ENCODE measurements at regions not wholly inside any gene's neighbourhood (a gene's known extent, or its start where the extent isn't known, plus 50 kb on each side); places are given as distances from the start of the nearest gene placed in this dataset.

DNA sequence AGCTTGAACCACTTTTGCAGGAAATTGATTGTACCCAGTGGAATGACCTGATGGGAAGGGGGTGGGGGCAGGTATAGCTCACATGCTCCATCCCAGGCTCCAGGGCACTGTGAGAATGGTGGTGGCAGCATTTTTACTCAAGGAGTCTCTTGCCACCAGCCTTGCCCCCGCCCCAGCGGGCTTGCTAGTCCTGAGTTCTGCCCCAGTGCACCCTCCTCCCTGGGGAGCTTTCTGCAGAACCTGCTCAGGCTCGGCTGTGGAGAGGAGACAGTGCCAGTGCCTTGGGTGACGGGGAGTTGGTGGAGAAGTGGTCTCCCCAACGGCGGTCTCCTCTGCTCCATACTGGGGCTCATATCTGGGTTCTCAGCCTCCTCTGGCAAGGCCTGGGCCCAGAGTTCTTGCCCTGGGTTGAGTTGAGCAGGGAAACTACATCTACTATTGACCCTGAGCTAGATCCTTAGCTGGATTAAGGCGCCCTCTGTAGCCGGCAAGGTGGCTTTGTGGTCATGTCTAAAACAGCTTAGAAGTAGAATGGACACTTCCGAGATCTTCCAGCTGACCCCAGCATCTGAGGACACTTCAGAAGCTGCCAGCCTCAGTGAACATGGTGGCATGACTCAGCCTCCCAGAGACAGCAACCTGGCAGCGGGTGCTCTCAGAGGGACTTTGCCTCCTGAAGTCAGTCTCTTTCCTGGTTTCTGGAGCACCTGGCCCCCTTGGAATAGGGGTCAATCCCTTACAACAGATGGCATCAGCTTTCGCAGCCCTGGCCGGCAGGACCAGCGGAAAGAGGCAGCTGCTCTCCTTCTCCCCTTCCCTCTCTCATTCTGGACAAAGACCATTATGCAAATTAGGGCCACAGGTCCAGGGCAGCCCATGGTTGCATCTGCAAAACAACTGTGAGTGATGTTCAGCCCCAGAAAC, 363.4 kb upstream of the MKI67 start:
- POLR2A ChIA-PET, result no interaction called here
- Mint-ChIP-seq H3K27ac (no peak overlapping the region), H3K9me3 (peaks cover 0 to 4% (median 0%) of the 10 kb centered on the region in 9 donors), H3K36me3 (no peaks in the 10 kb centered on the region), H3K27me3 (peaks cover 0 to 4% (median 0%) of the 10 kb centered on the region in 5 donors), H3K4me1 (no peaks in the 10 kb centered on the region), H3K4me3 (no peak overlapping the region)
- DNase-seq (peak in 1 of 10 donors; percentile 56), ATAC-seq (no peak)

DNA sequence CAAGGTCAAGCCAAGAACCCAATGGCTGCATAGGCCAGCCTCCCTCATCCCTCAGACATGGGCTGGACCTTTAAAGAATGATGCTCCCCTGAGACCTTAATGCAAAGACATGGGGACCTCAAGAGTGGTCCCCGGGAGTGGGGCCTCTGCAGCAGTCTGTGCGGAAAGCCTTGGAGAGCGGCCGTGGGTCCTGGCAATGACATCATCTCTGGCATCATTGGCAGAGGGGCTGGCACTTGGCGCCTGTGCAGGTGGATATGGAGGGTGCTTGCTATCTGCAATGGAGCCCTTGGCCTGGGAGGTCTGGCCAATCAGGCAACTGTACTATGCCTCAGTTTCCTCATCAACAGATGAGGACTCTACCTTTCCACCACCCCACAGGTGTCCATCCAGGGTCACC, 365.5 kb upstream of the MKI67 start:
- POLR2A ChIA-PET, result no interaction called here
- H3K4me3 Mint-ChIP-seq, result no peak overlapping the region
- H3K4me1 Mint-ChIP-seq, result no peaks in the 10 kb centered on the region
- H3K9me3 Mint-ChIP-seq, result peaks cover 0 to 4% (median 0%) of the 10 kb centered on the region in 9 donors
- no peak for ATAC-seq
- H3K36me3 Mint-ChIP-seq, result no peaks in the 10 kb centered on the region
- no peak overlapping the region for H3K27ac Mint-ChIP-seq
- H3K27me3 Mint-ChIP-seq, result peaks cover 0 to 4% (median 0%) of the 10 kb centered on the region in 5 donors
- DNase-seq, result peak in 1 of 10 donors; percentile 52

DNA sequence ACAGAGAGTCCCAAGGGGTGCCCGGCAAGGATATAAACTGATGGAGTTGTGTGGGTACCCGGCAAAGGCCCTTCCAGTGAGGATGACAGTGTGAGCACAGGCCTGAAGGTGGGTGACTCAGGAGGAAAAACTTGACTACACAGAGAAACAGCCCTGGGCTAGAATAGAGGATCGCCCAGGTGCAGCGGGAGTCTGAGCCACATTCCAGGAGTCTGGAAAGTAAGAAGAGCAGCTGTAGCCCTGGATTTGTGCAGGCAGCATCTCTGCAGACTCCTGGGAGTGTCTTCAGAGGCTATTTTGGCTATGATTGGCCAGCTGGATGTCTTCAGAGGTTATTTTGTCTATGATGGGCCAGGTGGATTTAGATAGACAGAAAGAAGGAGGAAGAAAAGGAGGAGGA, 367.6 kb upstream of the MKI67 start:
- no peak overlapping the region for H3K4me3 Mint-ChIP-seq
- no peaks in the 10 kb centered on the region for H3K4me1 Mint-ChIP-seq
- no peaks in the 10 kb centered on the region for H3K36me3 Mint-ChIP-seq
- DNase-seq (no peak), ATAC-seq (no peak)
- H3K9me3 Mint-ChIP-seq, result peaks cover 0 to 4% (median 0%) of the 10 kb centered on the region in 9 donors
- POLR2A ChIA-PET, result no interaction called here
- H3K27ac Mint-ChIP-seq, result no peak overlapping the region
- H3K27me3 Mint-ChIP-seq, result peaks cover 0 to 4% (median 0%) of the 10 kb centered on the region in 5 donors

DNA sequence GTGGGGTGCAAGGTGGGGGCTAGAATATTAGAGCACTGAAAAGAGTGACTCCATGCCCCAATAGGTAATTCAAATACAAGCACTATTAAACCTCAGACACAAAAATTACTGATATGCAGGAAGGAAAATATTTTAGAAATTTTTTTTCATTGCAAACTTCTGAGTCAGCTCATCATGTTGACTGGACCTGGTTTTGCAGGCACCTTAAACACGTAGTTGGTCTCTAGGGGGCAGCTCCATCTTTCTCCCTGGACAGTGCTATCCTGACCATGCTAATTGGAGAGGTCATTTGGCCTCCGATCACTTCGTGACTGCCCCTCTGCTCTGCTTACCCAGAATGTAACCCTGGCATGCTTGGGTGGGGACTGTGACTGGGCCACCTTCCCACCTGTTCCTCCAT, 368.4 kb upstream of the MKI67 start:
- peaks cover 0 to 4% (median 0%) of the 10 kb centered on the region in 9 donors for H3K9me3 Mint-ChIP-seq
- H3K36me3 Mint-ChIP-seq, result no peaks in the 10 kb centered on the region
- H3K4me3 Mint-ChIP-seq, result no peak overlapping the region
- no peak for ATAC-seq
- no peak overlapping the region for H3K27ac Mint-ChIP-seq
- peaks cover 0 to 4% (median 0%) of the 10 kb centered on the region in 5 donors for H3K27me3 Mint-ChIP-seq
- DNase-seq, result no peak
- POLR2A ChIA-PET, result no interaction called here
- no peaks in the 10 kb centered on the region for H3K4me1 Mint-ChIP-seq

DNA sequence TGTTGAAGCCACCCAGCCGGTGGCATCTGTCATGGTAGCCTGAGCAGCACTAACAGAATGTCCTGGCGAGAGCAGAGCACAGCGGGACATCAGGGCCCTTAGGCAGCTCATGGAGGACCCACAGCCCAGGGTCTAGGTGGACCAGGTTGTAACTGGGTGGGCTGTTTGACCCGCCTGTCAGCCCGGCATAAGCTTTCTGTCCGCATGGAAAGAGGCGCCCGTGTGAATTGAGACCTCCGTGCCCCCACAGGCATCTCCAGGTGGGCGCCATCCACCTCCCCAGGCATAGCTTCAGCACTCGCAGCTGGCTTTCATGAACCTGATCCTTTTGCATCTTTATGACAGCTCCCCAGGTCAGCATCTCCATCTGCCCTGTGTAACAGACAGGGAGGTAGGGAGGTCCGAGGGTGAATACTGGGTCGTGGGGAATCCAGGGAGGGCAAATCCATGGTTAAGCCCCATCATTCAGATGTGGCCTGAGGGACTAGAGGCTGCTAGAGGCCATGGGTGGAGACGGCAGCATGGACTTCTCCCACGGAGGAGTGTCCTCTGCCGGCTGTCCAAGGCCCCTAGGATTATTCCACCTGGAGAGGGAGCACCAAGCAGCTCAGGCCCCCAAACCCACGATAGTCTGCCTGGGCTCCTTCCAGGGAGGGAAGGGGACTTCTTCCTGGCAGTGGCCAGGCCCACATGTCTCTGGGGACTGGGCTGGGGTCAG, 371.6 kb upstream of the MKI67 start:
- H3K9me3 Mint-ChIP-seq, result peaks cover 0 to 2% (median 0%) of the 10 kb centered on the region in 9 donors
- ATAC-seq (no peak), DNase-seq (no peak)
- no peak overlapping the region for H3K4me3 Mint-ChIP-seq
- H3K4me1 Mint-ChIP-seq, result no peaks in the 10 kb centered on the region
- no peak overlapping the region for H3K27ac Mint-ChIP-seq
- no peaks in the 10 kb centered on the region for H3K36me3 Mint-ChIP-seq
- POLR2A ChIA-PET, result no interaction called here
- H3K27me3 Mint-ChIP-seq, result peaks cover 2 to 11% (median 2%) of the 10 kb centered on the region in 5 donors

DNA sequence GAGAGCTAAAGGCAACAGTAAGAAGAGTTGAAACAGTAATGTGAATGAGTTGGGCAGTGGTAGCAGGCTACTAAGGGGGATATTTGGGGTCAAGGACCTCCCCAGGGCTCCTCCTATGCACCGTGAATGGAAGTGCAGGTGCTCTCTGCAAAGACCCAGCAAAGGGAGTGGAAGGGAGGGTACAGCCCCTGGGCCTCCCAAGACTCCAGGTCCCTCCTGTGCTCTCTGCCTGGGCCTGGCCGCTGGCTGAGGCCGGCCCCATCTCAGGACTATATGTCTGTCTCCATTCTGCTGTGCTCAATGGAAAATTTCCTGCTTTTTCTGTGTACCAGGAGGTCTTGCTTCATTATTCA, 372.1 kb upstream of the MKI67 start:
- H3K36me3 Mint-ChIP-seq, result no peaks in the 10 kb centered on the region
- H3K27ac Mint-ChIP-seq, result no peak overlapping the region
- no peak overlapping the region for H3K4me3 Mint-ChIP-seq
- no peak for ATAC-seq
- POLR2A ChIA-PET, result no interaction called here
- no peak for DNase-seq
- H3K4me1 Mint-ChIP-seq, result no peaks in the 10 kb centered on the region
- peaks cover 0 to 2% (median 0%) of the 10 kb centered on the region in 9 donors for H3K9me3 Mint-ChIP-seq
- peaks cover 3 to 14% (median 6%) of the 10 kb centered on the region in 5 donors for H3K27me3 Mint-ChIP-seq

DNA sequence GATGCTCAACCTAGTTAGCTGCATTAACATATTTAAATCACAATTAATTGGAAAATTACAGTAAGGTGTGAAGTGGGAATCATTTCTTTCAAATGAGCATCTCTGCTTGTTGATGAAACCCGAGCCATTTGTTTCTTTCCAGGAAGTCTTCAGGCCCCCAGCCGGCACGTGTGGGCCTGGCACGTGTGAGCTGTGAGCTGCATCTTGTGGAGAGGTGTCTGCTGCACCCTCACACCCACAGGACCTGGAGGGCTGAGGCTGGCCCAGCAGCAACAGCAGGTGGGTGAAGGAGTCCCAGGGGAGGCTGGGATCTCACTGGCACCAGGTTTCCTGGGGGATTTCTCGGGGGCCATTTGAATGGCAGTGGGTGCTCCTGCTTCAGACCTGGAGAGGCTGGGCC, 372.5 kb upstream of the MKI67 start:
- ATAC-seq, result no peak

DNA sequence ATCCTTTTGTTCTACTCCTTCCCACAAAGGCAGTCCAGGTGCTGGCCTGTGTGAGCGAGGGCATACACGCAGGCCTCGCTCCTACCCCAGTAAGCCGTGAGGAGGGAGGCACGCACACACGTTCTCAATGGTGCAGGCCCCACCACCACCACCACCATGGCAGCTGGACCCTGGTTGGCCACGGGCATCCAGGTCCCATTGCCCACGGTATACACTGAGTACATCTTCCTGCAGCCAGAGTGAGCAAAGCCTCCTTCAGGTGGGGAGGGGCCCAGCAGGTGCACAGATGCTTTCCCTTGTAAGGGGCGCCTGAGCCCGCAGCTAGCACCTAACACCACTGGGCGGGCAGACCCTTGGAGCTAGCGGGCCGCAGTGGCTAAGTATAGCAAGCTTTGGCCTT, 373.3 kb upstream of the MKI67 start:
- Mint-ChIP-seq H3K4me3 (no peak overlapping the region), H3K27me3 (peaks cover 3 to 15% (median 9%) of the 10 kb centered on the region in 5 donors), H3K4me1 (no peaks in the 10 kb centered on the region), H3K36me3 (no peaks in the 10 kb centered on the region), H3K27ac (no peak overlapping the region), H3K9me3 (peaks cover 0 to 2% (median 0%) of the 10 kb centered on the region in 9 donors)
- POLR2A ChIA-PET, result no interaction called here
- DNase-seq (no peak), ATAC-seq (no peak)

More for the DNA sequence above, 372.5 kb upstream of the MKI67 start:
- POLR2A ChIA-PET, result no interaction called here
- no peaks in the 10 kb centered on the region for H3K4me1 Mint-ChIP-seq
- no peak for DNase-seq
- H3K27me3 Mint-ChIP-seq, result peaks cover 3 to 16% (median 9%) of the 10 kb centered on the region in 5 donors
- no peak overlapping the region for H3K27ac Mint-ChIP-seq
- H3K9me3 Mint-ChIP-seq, result peaks cover 0 to 2% (median 0%) of the 10 kb centered on the region in 9 donors
- H3K4me3 Mint-ChIP-seq, result no peak overlapping the region
- H3K36me3 Mint-ChIP-seq, result no peaks in the 10 kb centered on the region

DNA sequence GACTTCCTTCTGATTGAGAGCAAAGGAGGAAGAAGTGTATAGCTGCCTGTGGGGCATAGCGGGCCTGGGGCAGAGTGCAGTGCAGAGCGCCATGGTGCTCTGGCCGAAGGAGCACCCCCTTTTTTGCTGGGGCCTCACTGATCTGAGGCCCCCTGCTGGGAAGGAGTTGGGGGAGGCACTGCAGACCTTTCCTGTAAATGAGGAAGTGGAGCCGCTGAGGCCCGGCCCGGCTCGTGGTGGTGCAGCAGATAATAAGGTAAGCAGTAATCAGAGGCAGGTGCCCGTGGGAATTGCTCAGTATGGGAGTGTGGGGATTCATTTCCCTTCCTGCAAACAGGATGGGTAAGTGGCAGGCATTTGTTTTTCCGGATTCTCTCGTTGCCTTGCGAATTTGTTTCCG, 373.7 kb upstream of the MKI67 start:
- POLR2A ChIA-PET, result no interaction called here
- no peaks in the 10 kb centered on the region for H3K4me1 Mint-ChIP-seq
- H3K27me3 Mint-ChIP-seq, result peaks cover 3 to 15% (median 9%) of the 10 kb centered on the region in 5 donors
- no peaks in the 10 kb centered on the region for H3K36me3 Mint-ChIP-seq
- no peak overlapping the region for H3K27ac Mint-ChIP-seq
- ATAC-seq, result no peak
- DNase-seq, result no peak
- peaks cover 0 to 2% (median 0%) of the 10 kb centered on the region in 9 donors for H3K9me3 Mint-ChIP-seq
- no peak overlapping the region for H3K4me3 Mint-ChIP-seq

DNA sequence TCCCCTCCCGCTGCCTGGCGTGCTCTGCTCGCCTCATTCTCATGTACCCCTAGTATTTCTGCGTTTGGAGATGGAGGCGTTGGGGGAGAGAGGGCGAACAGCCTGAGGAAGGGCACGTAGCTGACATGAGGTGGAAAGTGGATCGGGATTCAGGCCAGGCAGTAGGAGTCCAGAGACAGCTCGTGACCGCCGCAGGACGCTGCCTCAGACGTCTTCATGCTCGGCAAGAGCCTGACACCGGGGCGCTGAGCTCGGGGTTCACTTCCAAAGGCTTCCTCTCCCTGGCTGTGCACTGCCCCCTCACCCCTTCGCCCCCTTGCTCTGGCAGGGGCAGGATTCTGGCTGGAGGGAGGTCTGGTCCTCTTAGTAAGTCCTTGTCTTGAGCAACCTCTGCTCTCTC, 374.4 kb upstream of the MKI67 start:
- peaks cover 0 to 2% (median 0%) of the 10 kb centered on the region in 9 donors for H3K9me3 Mint-ChIP-seq
- no peak overlapping the region for H3K27ac Mint-ChIP-seq
- ATAC-seq, result no peak
- POLR2A ChIA-PET, result no interaction called here
- no peak overlapping the region for H3K4me3 Mint-ChIP-seq
- no peak for DNase-seq
- H3K4me1 Mint-ChIP-seq, result no peaks in the 10 kb centered on the region
- H3K27me3 Mint-ChIP-seq, result peaks cover 3 to 15% (median 9%) of the 10 kb centered on the region in 5 donors
- H3K36me3 Mint-ChIP-seq, result no peaks in the 10 kb centered on the region

DNA sequence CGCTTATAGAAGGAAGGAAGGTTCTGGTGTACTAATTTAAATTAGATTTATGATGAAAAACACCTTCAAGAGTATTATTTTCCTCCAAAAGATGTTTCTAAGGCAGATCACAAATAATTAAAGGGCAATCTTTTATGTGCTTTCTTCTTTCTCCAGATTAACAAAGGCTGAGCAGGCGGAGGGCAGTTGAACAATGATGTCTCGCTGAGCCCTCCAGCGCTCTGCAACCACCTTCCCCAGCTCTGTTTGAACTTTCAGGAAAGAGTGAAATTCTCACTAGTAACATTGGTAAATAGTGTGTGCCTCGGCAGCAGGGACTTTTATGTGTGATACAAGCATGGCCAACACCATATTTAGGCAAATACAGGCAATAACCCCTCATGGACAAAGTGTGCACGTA, 379.1 kb upstream of the MKI67 start:
- Mint-ChIP-seq H3K27me3 (peaks cover 3 to 17% (median 9%) of the 10 kb centered on the region in 5 donors), H3K9me3 (peaks cover 0 to 23% (median 5%) of the 10 kb centered on the region in 9 donors), H3K4me3 (no peak overlapping the region), H3K27ac (no peak overlapping the region), H3K4me1 (no peaks in the 10 kb centered on the region), H3K36me3 (no peaks in the 10 kb centered on the region)
- DNase-seq, result no peak
- ATAC-seq, result no peak
- POLR2A ChIA-PET, result no interaction called here

DNA sequence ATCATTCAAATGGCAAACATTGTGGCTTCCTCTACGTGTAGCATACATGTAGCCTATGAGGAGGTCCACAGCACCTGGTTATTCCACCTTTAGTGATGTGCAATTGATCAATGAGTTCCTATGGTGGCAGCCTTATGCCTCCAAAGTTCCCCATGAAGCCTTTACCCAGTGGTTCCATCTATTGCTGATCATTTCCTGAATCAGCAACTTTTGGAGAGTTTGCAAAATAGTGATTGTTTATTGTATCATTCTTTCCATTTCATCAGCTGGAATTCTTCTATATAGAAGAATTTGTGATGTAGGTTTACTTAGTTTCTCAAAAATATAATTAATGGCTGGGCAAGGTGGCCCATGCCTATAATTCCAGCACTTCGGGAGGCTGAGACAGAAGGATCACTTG, 380.2 kb upstream of the MKI67 start:
- H3K27me3 Mint-ChIP-seq, result peaks cover 3 to 15% (median 9%) of the 10 kb centered on the region in 5 donors
- H3K9me3 Mint-ChIP-seq, result peaks cover 0 to 23% (median 5%) of the 10 kb centered on the region in 9 donors
- ATAC-seq (no peak), DNase-seq (no peak)
- no peak overlapping the region for H3K4me3 Mint-ChIP-seq
- H3K4me1 Mint-ChIP-seq, result no peaks in the 10 kb centered on the region
- POLR2A ChIA-PET, result no interaction called here
- no peaks in the 10 kb centered on the region for H3K36me3 Mint-ChIP-seq
- no peak overlapping the region for H3K27ac Mint-ChIP-seq

DNA sequence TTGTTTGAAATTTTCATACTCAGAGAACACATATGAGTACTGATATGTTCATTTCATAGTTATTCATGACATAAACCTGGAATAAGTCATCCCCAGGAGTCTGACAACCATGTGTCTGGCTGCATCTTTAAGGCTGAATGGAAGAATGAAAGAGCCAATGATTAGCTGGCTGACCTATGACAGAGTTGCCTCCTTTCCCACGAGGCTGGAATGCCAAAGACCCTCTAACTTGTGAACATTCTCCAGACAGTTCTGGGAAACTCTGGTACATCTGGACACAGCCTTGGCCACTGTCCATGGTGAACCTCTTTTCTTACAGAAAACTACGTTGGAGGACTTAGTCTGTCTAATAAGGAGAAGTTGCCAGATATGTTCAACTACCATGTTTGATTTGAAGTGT, 380.8 kb upstream of the MKI67 start:
- Mint-ChIP-seq H3K27me3 (peaks cover 3 to 15% (median 9%) of the 10 kb centered on the region in 5 donors), H3K36me3 (no peaks in the 10 kb centered on the region), H3K27ac (no peak overlapping the region), H3K9me3 (peaks cover 0 to 23% (median 5%) of the 10 kb centered on the region in 9 donors), H3K4me1 (no peaks in the 10 kb centered on the region), H3K4me3 (no peak overlapping the region)
- no peak for ATAC-seq
- POLR2A ChIA-PET, result no interaction called here
- DNase-seq, result no peak
